Activated T-cell treated with anti-CD3 and anti-CD28 coated beads, Interleukin-2, amount 50 U/mL, for 4 hours (primary cell): ENCODE measurements at regions not wholly inside any gene's neighbourhood (a gene's known extent, or its start where the extent isn't known, plus 50 kb on each side); places are given as distances from the start of the nearest gene placed in this dataset.
"Not testable (repeated sequence)": the region's sequence is repeated elsewhere in the genome, so short reads cannot be mapped to it uniquely, and the experiment has no call there.

ENCODE experiments used
- ATAC-seq, 2 donors: fragments of 200-7000 bp; cut with Tn5 transposase; one replicate each; pipeline ENCODE4 v1.10.0; 2021
- DNase-seq: peaks from one replicate; pipeline ENCODE4 v3.0.0-alpha.2; 2020
- H3K27me3 Mint-ChIP-seq: one replicate; pipeline ENCODE4 v1.8.0; 2021; ENCODE audit warnings: low read depth, mixed read lengths
- H3K36me3 Mint-ChIP-seq: one replicate; pipeline ENCODE4 v1.8.0; 2022; ENCODE audit warnings: mixed read lengths; ENCODE audit not compliant: insufficient read depth
- H3K4me1 Mint-ChIP-seq: one replicate; pipeline ENCODE4 v1.8.0; 2021; ENCODE audit warnings: low read depth, mixed read lengths
- H3K4me3 Mint-ChIP-seq: one replicate; pipeline ENCODE4 v1.8.0; 2021; ENCODE audit warnings: mild to moderate bottlenecking, moderate library complexity, mixed read lengths
- H3K9me3 Mint-ChIP-seq: one replicate; pipeline ENCODE4 v1.8.0; 2021; ENCODE audit warnings: mixed read lengths

DNA sequence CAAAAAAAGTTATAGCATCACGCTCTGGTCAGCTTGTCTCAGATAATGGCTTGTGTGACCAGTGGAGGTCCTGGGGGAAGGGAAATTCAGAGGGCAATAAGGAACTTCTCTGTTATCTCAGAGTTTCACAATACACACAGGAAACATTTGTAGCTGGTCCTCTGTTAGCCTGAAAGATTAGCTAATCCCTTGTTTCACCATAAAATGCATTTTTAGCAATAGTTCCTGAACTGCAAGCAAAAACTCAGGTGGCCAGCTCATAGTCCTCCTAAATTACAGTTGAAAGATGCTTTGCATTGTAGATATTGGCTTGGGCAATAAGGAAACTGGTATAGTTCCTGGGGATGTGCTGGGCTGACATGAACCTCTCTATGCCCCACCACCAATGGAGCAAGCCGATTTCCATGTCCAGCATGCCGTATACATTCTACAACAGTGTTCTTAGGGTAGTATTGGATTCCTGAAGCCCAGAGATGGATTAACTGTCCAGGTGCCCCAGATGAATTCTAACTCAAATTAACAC, 141.5 kb upstream of the TBL1XR1 start:
- no peak for ATAC-seq
- no peaks in the 10 kb centered on the region for H3K9me3 Mint-ChIP-seq
- no peak overlapping the region for H3K4me3 Mint-ChIP-seq
- H3K27me3 Mint-ChIP-seq: no peaks in the 10 kb centered on the region
- H3K4me1 Mint-ChIP-seq: peaks cover 32% of the 10 kb centered on the region
- H3K36me3 Mint-ChIP-seq: no peaks in the 10 kb centered on the region
- DNase-seq: no peak

DNA sequence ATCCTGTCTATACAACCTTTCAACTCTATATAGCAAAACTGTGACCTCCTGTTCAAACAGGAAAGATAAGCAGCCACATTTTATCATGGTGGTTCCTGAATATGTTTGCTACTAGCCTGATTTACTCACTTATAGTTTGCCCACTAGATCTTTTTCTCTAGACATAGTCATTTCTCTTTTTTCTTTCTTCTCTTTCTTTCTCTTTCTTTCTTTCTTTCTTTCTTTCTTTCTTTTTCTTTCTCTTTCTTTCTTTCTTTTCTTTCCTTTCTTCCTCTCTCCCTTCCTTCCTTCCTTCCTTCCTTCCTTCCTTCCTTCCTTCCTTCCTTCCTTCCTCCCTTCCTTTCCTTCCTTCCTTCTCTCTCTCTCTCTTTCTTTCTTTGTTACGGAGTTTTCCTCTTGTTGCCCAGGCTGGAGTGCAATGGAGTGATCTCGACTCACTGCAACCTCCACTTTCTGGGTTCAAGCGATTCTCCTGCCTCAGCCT, 142.0 kb upstream of the TBL1XR1 start:
- ATAC-seq, DNase-seq, H3K4me3 Mint-ChIP-seq, H3K9me3 Mint-ChIP-seq, H3K27me3 Mint-ChIP-seq, H3K36me3 Mint-ChIP-seq: not testable (repeated sequence)
- H3K4me1 Mint-ChIP-seq: peaks cover 32% of the 10 kb centered on the region

DNA sequence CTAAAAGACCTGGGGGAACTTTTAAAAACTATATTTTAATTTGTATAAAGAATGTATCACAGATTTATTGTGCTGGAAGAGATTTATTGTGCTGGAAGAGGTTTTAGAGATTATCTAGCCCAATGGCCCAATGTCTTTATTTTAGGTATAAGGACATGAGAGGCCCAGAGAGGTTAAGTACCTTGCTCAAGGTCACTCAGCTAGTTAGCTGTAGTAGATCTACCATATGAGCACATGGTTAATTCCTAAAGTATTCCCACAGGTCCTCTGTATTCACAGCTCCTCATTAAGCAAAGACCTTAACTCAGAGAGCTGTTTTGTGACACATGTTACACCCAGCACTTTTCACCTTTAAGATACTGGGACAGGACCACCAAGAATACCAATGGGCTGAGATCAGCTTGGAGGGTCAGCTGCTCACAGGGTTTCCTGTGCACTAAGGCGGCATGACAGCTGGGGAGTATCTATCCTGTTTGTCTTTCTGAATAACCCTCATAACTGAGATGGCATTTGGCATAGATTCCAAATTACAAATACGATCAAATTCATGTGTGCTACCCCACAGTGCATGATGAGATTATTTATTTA, 143.1 kb upstream of the TBL1XR1 start:
- Mint-ChIP-seq H3K36me3 (no peaks in the 10 kb centered on the region), H3K9me3 (no peaks in the 10 kb centered on the region), H3K4me3 (no peak overlapping the region), H3K4me1 (peaks cover 40% of the 10 kb centered on the region), H3K27me3 (no peaks in the 10 kb centered on the region)
- DNase-seq (no peak), ATAC-seq (no peak)

DNA sequence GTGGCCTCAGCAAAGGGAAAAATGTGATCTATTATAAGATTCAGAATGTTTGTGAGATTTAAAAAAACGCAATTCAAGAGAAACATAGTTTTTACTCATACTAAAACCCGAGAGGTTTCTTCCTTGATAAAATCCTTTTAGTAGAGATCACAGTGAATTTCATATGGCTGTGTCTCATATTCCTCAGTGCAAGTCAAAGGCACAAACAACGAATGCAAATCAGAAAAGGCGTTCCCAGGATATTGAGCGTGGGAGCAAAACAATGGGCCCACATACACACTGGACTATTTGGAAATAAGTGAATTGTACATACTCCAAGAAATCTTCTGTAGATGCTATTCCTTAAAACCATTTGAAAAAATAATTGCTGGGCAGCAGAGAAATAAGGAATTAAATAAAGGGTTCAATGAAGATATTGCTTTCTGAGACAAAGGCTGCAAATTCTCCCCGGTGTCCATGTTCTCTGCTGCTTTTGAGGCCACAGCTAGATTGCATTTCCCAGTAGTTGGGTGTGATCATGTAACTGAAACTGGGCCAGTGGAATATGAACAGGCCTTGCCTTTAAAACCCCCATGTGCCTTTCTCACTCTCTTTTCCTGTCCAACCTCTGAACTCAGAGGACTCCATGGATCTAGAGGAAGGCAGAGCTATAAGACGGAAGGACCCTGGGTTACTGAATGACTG, 144.6 kb upstream of the TBL1XR1 start:
- H3K36me3 Mint-ChIP-seq: no peaks in the 10 kb centered on the region
- no peak for ATAC-seq
- H3K4me1 Mint-ChIP-seq: peaks cover 50% of the 10 kb centered on the region
- H3K9me3 Mint-ChIP-seq: no peaks in the 10 kb centered on the region
- no peak for DNase-seq
- no peaks in the 10 kb centered on the region for H3K27me3 Mint-ChIP-seq
- H3K4me3 Mint-ChIP-seq: no peak overlapping the region

DNA sequence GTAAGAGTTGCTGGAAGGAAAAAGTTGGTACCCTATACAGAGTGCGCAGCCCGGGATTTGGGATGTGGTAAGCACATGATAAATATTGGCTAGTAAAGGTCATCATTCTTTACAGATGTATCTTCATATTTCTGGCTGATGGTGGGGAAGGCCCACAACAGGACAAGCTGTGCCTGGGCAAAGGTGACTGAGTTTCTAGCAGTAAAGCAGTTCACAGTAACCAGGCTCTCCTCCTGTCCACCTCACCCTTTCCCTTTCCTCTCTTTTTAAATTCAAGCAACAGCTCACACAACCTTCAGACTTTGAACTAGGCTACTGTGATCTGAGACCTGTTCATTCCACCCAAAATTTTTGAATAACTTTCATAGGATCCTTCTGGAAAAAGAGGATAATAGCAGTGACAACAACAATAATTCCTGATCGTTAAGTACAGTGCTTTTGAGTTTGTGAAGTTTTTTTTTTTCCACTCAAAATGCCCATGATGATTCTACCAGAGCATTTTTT, 145.9 kb upstream of the TBL1XR1 start:
- DNase-seq (no peak), ATAC-seq (no peak)
- no peaks in the 10 kb centered on the region for H3K36me3 Mint-ChIP-seq
- H3K4me3 Mint-ChIP-seq: no peak overlapping the region
- no peaks in the 10 kb centered on the region for H3K27me3 Mint-ChIP-seq
- H3K4me1 Mint-ChIP-seq: peaks cover 37% of the 10 kb centered on the region
- no peaks in the 10 kb centered on the region for H3K9me3 Mint-ChIP-seq

DNA sequence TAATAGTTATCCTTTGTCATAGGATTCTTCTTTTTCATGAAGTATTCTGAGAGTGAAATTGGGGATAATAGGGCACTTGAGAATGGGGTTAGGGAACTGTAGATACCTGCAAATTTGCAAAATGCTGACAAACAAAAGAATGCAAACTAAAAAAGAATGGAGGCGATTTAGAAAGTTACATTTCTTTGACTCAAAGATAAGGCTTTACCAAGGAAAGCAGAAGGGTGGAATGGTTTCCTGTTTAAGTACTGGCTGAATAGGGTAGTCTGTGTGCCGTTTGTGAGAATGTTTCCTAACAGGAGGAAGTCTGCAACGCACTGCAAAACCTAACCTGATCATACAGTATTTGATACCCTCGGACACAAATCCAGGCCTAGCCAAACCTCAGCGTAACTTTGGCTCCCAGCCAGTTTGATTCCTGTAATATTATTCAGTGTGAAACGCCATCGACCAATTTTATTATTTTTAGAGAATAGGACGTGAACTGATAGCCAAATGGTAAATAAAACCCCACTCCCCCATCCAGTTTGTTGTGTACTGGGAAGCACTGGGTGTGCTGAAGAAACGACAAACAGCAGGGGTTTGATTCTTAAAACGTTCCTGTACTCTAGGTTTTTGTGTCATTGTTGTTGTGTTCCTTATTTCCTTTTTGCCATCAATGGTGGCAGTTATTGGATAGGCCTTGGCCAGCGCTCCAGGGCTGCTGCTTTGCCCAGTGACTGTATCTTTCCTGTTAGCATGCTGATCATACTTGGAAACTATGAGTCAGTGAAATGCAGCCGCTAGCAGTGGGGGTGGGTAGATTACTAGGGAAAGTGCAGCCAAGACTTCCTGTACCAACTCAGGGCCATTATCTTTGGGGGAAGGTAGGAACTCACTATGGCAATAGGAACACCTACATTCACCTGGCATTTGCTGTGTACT, 148.0 kb upstream of the TBL1XR1 start:
- DNase-seq (peak; percentile 60), ATAC-seq (peak; percentile 92 to 93)
- peaks cover 26% of the 10 kb centered on the region for H3K4me1 Mint-ChIP-seq
- peak overlapping the region; percentile 11 for H3K4me3 Mint-ChIP-seq
- no peaks in the 10 kb centered on the region for H3K36me3 Mint-ChIP-seq
- H3K9me3 Mint-ChIP-seq: no peaks in the 10 kb centered on the region
- H3K27me3 Mint-ChIP-seq: no peaks in the 10 kb centered on the region

DNA sequence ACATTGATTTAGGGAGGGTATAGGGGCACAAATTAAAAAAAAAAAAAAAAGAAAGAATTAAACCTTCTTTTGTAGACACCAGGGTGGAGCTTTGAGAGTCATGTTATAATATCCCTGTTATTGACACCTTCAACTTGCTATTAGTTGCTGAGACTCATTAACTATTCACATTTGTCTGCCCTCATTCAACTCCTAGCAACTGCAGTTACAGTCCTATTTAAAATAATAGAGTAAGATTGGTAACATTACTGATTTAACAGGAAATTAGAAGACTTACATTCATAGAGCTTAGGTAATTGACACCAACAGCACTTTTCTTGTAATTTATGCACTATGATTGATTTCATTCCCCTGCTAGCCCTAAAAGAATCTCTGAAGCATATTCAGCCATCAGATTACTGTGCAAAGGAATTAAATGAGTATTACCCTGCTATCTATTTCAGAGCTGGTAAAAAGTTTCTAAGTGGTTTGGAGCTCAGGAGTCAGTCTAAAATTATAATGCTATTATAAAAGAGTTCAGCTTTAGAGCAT, 148.8 kb upstream of the TBL1XR1 start:
- Mint-ChIP-seq H3K27me3 (no peaks in the 10 kb centered on the region), H3K4me1 (peaks cover 28% of the 10 kb centered on the region), H3K4me3 (no peak overlapping the region), H3K36me3 (no peaks in the 10 kb centered on the region), H3K9me3 (no peaks in the 10 kb centered on the region)
- ATAC-seq: peak; percentile 61 to 67
- DNase-seq: no peak

DNA sequence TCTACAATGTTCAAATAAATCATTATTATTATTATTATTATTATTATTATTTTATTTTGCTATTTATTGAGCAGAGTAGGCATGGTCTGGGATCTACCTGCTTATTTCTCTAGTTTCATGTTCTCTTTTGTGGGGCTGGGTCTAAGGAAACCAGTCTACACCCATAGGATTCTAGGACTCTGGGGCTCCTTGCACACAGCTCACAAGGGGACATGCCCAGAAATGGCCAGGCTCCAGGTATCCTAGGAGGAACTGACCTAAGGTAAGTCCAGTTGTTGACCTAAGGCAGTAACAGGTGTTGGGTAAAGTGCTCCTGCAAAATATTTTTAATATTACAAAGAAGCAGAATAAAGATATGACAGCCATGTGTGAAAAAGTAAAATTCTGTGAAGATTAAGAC, 149.6 kb upstream of the TBL1XR1 start:
- Mint-ChIP-seq H3K36me3 (no peaks in the 10 kb centered on the region), H3K4me1 (peaks cover 34% of the 10 kb centered on the region), H3K4me3 (no peak overlapping the region), H3K27me3 (no peaks in the 10 kb centered on the region), H3K9me3 (no peaks in the 10 kb centered on the region)
- DNase-seq (no peak), ATAC-seq (no peak)

DNA sequence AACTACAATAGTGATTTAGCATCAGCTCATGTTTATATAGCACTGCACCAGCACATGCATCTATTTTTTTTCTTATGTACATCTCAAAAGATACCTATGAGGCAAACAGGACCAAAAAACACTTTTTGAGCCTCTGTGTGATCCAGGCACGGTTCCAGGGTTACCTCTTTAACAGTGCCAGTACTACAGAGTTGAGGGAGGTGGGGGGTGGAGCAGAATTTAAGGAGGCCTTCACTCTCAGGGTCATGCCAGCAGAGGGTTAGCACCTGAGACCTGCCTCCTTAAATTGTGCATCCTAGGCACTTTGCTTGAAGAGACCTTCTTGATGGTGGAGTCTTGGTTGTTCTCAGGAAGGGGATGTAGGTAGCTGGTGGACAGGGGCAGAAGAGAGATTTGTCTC, 150.3 kb upstream of the TBL1XR1 start:
- ATAC-seq: no peak
- no peak for DNase-seq
- Mint-ChIP-seq H3K36me3 (no peaks in the 10 kb centered on the region), H3K9me3 (no peaks in the 10 kb centered on the region), H3K4me3 (no peak overlapping the region), H3K27me3 (no peaks in the 10 kb centered on the region), H3K4me1 (peaks cover 40% of the 10 kb centered on the region)

DNA sequence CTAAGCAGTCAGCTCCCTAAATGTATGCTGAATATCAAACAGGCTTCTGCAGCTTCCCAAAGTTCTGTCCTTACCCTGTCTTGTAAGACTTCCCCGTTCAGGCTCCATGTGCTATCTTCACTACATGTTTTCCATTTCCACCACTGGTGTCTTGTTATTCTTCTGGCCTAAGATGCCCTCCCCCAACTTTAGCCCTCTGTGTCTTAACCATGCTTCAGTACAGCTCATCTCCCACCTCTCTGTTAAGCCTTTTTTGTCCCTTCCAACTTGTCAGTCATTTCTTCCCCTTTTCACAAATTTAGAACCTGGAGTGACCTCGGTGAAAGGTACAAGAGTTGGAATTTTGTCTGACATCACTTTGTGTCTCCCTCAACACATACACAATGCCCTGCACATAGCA, 151.7 kb upstream of the TBL1XR1 start:
- Mint-ChIP-seq H3K36me3 (no peaks in the 10 kb centered on the region), H3K4me3 (no peak overlapping the region), H3K4me1 (peaks cover 40% of the 10 kb centered on the region), H3K27me3 (no peaks in the 10 kb centered on the region), H3K9me3 (no peaks in the 10 kb centered on the region)
- DNase-seq (no peak), ATAC-seq (no peak)

DNA sequence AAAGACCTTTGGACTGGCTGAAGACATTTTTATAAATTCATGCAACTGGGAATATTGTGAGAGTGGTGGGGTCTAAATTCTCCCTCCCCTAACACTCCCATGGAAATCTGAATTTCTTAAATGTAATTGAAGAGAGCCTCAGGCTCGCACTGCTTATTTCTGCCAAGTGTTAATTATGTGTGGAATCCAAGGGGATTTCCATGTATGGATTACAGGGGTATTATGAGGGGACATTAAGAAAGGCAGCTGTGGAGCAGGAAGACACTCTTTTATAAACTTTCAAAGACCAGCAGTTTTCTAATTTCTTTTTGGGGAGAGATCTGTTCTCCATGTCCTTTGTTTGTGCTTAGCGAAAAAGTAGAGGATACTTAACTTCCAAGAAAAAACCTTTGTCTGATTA, 152.1 kb upstream of the TBL1XR1 start:
- Mint-ChIP-seq H3K4me1 (peaks cover 40% of the 10 kb centered on the region), H3K36me3 (no peaks in the 10 kb centered on the region), H3K4me3 (no peak overlapping the region), H3K27me3 (no peaks in the 10 kb centered on the region), H3K9me3 (no peaks in the 10 kb centered on the region)
- ATAC-seq (no peak), DNase-seq (no peak)

DNA sequence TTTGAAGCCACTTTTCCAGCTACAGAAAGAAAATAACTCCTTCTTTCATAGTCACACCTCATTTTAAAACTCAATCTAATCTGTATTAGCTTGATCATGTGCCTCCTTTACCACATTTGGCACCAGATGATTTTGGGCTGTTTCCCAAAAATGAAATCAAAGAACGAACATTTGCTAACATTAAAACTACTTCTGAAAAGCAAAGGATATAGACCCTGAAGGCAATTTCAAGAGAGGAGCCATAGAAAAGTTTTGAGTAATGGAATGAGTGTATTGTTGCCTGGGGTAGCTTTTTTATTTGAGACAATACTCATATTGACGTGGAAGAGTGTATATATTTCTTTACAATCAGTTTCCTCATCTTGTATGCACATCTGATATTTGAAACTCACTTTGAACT, 152.8 kb upstream of the TBL1XR1 start:
- Mint-ChIP-seq H3K4me3 (no peak overlapping the region), H3K27me3 (no peaks in the 10 kb centered on the region), H3K36me3 (no peaks in the 10 kb centered on the region), H3K9me3 (no peaks in the 10 kb centered on the region), H3K4me1 (peaks cover 33% of the 10 kb centered on the region)
- DNase-seq (no peak), ATAC-seq (no peak)

DNA sequence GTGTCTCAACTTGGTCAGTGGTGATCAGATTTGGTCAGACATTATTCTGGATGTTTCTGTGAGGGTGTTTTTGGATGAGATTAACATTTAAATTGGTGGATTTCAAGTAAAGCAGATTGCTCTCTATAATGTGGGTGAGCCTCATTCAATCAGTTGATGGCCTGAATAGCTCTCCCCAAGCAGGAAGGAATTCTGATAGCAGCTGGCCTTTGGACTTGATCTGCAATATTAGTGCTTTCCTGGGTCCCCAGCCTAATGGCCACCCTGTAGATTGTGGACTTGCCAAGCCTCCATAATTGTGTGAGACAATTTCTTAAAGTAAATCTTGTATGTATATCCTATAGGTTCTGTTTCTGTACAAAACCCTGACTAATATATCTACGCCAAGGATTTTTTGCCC, 153.9 kb upstream of the TBL1XR1 start:
- no peak for ATAC-seq
- Mint-ChIP-seq H3K4me3 (no peak overlapping the region), H3K27me3 (no peaks in the 10 kb centered on the region), H3K9me3 (no peaks in the 10 kb centered on the region), H3K4me1 (peaks cover 25% of the 10 kb centered on the region), H3K36me3 (no peaks in the 10 kb centered on the region)
- DNase-seq: no peak

DNA sequence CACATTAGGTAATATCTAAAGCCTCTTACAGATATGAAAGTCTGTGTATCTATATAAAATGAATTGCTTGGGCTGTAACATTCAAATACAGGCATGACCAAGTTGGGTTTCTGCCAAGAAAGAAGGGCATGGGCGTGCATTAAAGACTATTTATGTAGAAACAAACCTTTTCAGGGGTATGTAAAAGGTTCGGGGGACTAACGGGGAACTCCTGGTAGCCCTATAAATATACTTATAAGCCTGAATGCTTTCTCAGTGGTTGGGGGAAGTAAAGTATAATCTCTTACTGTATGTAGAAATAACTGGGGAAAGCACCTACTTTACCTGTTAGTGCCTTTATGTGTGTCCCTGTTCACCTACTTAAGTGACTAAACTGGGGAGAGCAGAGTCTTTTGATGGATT, 154.5 kb upstream of the TBL1XR1 start:
- Mint-ChIP-seq H3K9me3 (no peaks in the 10 kb centered on the region), H3K4me3 (no peak overlapping the region), H3K27me3 (no peaks in the 10 kb centered on the region), H3K36me3 (no peaks in the 10 kb centered on the region), H3K4me1 (peaks cover 23% of the 10 kb centered on the region)
- ATAC-seq (peak; percentile 93 to 94), DNase-seq (no peak)
